H9 (cell line): ENCODE measurements at regions not wholly inside any gene's neighbourhood (a gene's known extent, or its start where the extent isn't known, plus 50 kb on each side); places are given as distances from the start of the nearest gene placed in this dataset.

Experiments
- DNase-seq: peaks from one replicate; pipeline ENCODE4 v3.0.0-alpha.2; 2017
- H2AFZ ChIP-seq: one replicate; pipeline ENCODE4 v1.6.1; 2013; ENCODE audit warnings: mild to moderate bottlenecking, low read length, control low read depth, moderate library complexity
- H2AK5ac ChIP-seq: 2 replicates; pipeline ENCODE4 v1.6.1; 2013; ENCODE audit warnings: low read length, control low read depth, mixed read lengths; ENCODE audit not compliant: insufficient read length
- H2BK120ac ChIP-seq: one replicate; pipeline ENCODE4 v1.6.1; 2013; ENCODE audit warnings: low read depth, mild to moderate bottlenecking, low read length, control low read depth, inconsistent platforms; ENCODE audit not compliant: poor library complexity, severe bottlenecking
- H2BK12ac ChIP-seq: 2 replicates; pipeline ENCODE4 v1.6.1; 2013; ENCODE audit warnings: low read length, control low read depth, mixed read lengths, low read depth; ENCODE audit not compliant: insufficient read length
- H2BK15ac ChIP-seq: 2 replicates; pipeline ENCODE4 v1.6.1; 2013; ENCODE audit warnings: low read depth, low read length, control low read depth
- H2BK20ac ChIP-seq: one replicate; pipeline ENCODE4 v1.6.1; 2013; ENCODE audit warnings: low read depth, mild to moderate bottlenecking, low read length, control low read depth, inconsistent platforms; ENCODE audit not compliant: poor library complexity, severe bottlenecking
- H2BK5ac ChIP-seq: 2 replicates; pipeline ENCODE4 v1.6.1; 2013; ENCODE audit warnings: low read length, control low read depth, mixed read lengths; ENCODE audit not compliant: insufficient read length
- H3K14ac ChIP-seq: 2 replicates; pipeline ENCODE4 v1.6.1; 2013; ENCODE audit warnings: low read length, control low read depth; ENCODE audit not compliant: insufficient read depth
- H3K18ac ChIP-seq: 2 replicates; pipeline ENCODE4 v1.6.1; 2013; ENCODE audit warnings: low read depth, mild to moderate bottlenecking, mixed read lengths, low read length, control low read depth; ENCODE audit not compliant: insufficient read length
- H3K23ac ChIP-seq: 2 replicates; pipeline ENCODE4 v1.6.1; 2013; ENCODE audit warnings: low read length, control low read depth, mixed read lengths, low read depth; ENCODE audit not compliant: insufficient read length
- H3K23me2 ChIP-seq: 2 replicates; pipeline ENCODE4 v1.6.1; 2013; ENCODE audit warnings: low read depth, mild to moderate bottlenecking, mixed read lengths, low read length, control low read depth; ENCODE audit not compliant: insufficient read length, poor library complexity, severe bottlenecking
- H3K27ac ChIP-seq: 2 replicates; pipeline ENCODE4 v1.5.1; 2013; ENCODE audit warnings: low read length, control low read depth, mixed read lengths, low read depth; ENCODE audit not compliant: insufficient read length
- H3K27me3 ChIP-seq: 2 replicates; pipeline ENCODE4 v1.6.1; 2013; ENCODE audit warnings: low read length, control low read depth, inconsistent platforms; ENCODE audit not compliant: insufficient read depth
- H3K4ac ChIP-seq: 2 replicates; pipeline ENCODE4 v1.6.1; 2013; ENCODE audit warnings: low read depth, mild to moderate bottlenecking, control low read depth, inconsistent platforms, low read length, moderate library complexity
- H3K4me1 ChIP-seq: 2 replicates; pipeline ENCODE4 v1.6.1; 2013; ENCODE audit warnings: low read length, control low read depth, inconsistent platforms; ENCODE audit not compliant: insufficient read depth
- H3K4me2 ChIP-seq: 2 replicates; pipeline ENCODE4 v1.6.1; 2013; ENCODE audit warnings: low read length, control low read depth, mixed read lengths; ENCODE audit not compliant: insufficient read length, insufficient read depth
- H3K56ac ChIP-seq: 2 replicates; pipeline ENCODE4 v1.6.1; 2013; ENCODE audit warnings: low read depth, mild to moderate bottlenecking, mixed read lengths, low read length, control low read depth; ENCODE audit not compliant: insufficient read length
- H3K79me1 ChIP-seq: 2 replicates; pipeline ENCODE4 v1.6.1; 2013; ENCODE audit warnings: low read depth, mild to moderate bottlenecking, moderate library complexity, low read length, control low read depth, inconsistent platforms; ENCODE audit not compliant: insufficient read depth, poor library complexity, severe bottlenecking
- H3K79me2 ChIP-seq: 2 replicates; pipeline ENCODE4 v1.6.1; 2013; ENCODE audit warnings: low read length, control low read depth, inconsistent platforms; ENCODE audit not compliant: insufficient read depth
- H3K9ac ChIP-seq: 2 replicates; pipeline ENCODE4 v1.6.1; 2013; ENCODE audit warnings: low read length, control low read depth, mixed read lengths; ENCODE audit not compliant: insufficient read length; ENCODE audit errors: extremely low read depth
- H3K9me3 ChIP-seq: one replicate; pipeline ENCODE4 v1.6.1; 2013; ENCODE audit warnings: low read depth, low read length, inconsistent platforms; ENCODE audit not compliant: control insufficient read depth
- H3T11ph ChIP-seq: one replicate; pipeline ENCODE4 v1.6.1; 2013; ENCODE audit warnings: mild to moderate bottlenecking, low read length, control low read depth, inconsistent platforms
- H4K20me1 ChIP-seq: one replicate; pipeline ENCODE4 v1.6.1; 2013; ENCODE audit not compliant: control insufficient read depth, insufficient read length, insufficient read depth
- H4K5ac ChIP-seq: 2 replicates; pipeline ENCODE4 v1.6.1; 2013; ENCODE audit warnings: low read depth, mild to moderate bottlenecking, mixed read lengths, low read length, control low read depth; ENCODE audit not compliant: insufficient read length
- H4K8ac ChIP-seq: replicated peaks from 2 replicates; pipeline ENCODE4 v1.6.1; 2013; ENCODE audit warnings: low read length, control low read depth, mixed read lengths, low read depth; ENCODE audit not compliant: insufficient read length
- H4K91ac ChIP-seq: 2 replicates; pipeline ENCODE4 v1.6.1; 2013; ENCODE audit warnings: low read depth, mild to moderate bottlenecking, moderate library complexity, mixed read lengths, low read length, control low read depth; ENCODE audit not compliant: insufficient read length
- H3K27ac Mint-ChIP-seq, 3 experiments: 2 replicates in 2 of 3; 3 replicates in 1 of 3; pipeline ENCODE4 v1.8.0; 2020 to 2021; ENCODE audit warnings: mixed read lengths in 3 of 3, mild to moderate bottlenecking in 1 of 3, moderate library complexity in 1 of 3
- H3K27me3 Mint-ChIP-seq: 2 replicates; pipeline ENCODE4 v1.8.0; 2021; ENCODE audit warnings: low read depth, mild to moderate bottlenecking, moderate library complexity, mixed read lengths
- H3K36me3 Mint-ChIP-seq, 3 experiments: 2 replicates in 2 of 3; 3 replicates in 1 of 3; pipeline ENCODE4 v1.8.0; 2020 to 2021; ENCODE audit warnings: low read depth in 3 of 3, mixed read lengths in 3 of 3; ENCODE audit not compliant: insufficient read depth in 1 of 3
- H3K4me1 Mint-ChIP-seq, 2 experiments: 2 replicates each; pipeline ENCODE4 v1.8.0; 2020; ENCODE audit warnings: mixed read lengths in 2 of 2
- H3K4me3 Mint-ChIP-seq, 2 experiments: 2 replicates in 1 of 2; 3 replicates in 1 of 2; pipeline ENCODE4 v1.8.0; 2020 to 2021; ENCODE audit warnings: mild to moderate bottlenecking in 2 of 2, mixed read lengths in 2 of 2, moderate library complexity in 1 of 2
- H3K9me3 Mint-ChIP-seq, 2 experiments: 2 replicates in 1 of 2; 3 replicates in 1 of 2; pipeline ENCODE4 v1.8.0; 2020; ENCODE audit warnings: mild to moderate bottlenecking in 2 of 2, mixed read lengths in 2 of 2, moderate library complexity in 1 of 2
- WGBS: extraction: QIAGEN DNeasy Blood & Tissue Kit; methylation state at CpG from one replicate; pipeline ENCODE4 v1.1.7; 2013; ENCODE audit warnings: missing lambda C conversion rate, low lambda C conversion rate, mixed read lengths; ENCODE audit not compliant: insufficient read length; ENCODE audit errors: extremely low coverage; 5-methylcytosine and 5-hydroxymethylcytosine counted together
- TF ChIP-seq, protein P1 (sequence below): fragments of 200-600 bp; sonication (generic); conservative IDR thresholded peaks from 3 replicates; pipeline ENCODE4 v1.8.0; 2021; ENCODE audit warnings: antibody characterized with exemption, mild to moderate bottlenecking

DNA sequence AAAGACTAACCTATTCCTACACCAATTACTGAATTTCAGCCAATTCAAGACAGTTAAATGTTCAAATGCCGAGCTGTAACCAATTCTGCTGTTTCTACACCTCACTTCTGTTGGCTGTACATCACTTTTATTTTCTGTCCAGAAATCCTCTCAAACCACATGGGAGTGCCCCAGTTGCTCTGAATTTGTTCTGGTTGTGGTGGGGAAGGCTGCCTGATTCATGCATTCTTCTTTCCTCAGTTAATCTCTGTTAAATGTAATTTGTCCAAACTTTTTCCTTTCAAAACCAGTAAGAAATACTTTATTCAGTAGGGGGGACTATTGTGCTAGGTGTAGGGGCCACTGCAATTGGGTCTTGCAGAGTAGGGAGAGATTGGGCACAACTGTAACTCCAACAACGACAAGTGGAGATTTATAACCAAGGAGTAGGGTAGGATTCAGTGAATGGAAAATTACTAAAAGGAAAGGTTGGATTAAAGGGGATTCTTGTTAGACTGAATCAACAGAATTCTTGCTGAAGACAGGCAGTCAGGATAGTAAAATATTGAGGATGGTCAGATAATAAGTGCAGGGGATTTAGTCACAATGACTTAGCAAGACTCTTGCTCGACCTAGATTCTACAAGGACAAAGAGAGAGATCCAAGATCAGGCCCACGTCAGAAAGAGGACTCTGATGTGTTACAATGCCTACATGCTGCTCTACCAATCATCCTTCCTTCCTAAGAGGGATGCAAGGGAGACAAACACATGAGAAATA, 593.5 kb upstream of the FAT3 start:
- WGBS, result no CpG with 5 or more reads among the region's 4 CpGs
- Histone ChIP-seq H3K14ac (no peak overlapping the region), H3K9ac (no peak overlapping the region), H3K23ac (no peak overlapping the region), H3K4me1 (no peaks in the 10 kb centered on the region), H3K27me3 (no peaks in the 10 kb centered on the region), H3K56ac (no peak overlapping the region), H3T11ph (no peak overlapping the region), H2AFZ (no peak overlapping the region), H2BK15ac (no peak overlapping the region), H2BK120ac (no peak overlapping the region), H3K79me2 (no peaks in the 10 kb centered on the region), H2BK20ac (no peak overlapping the region), H3K4me2 (no peak overlapping the region), H4K8ac (no peak overlapping the region), H4K20me1 (no peaks in the 10 kb centered on the region), H3K18ac (no peak overlapping the region), H3K79me1 (no peaks in the 10 kb centered on the region), H4K91ac (no peak overlapping the region), H3K9me3 (no peaks in the 10 kb centered on the region), H3K23me2 (no peaks in the 10 kb centered on the region), H2BK5ac (no peak overlapping the region), H2AK5ac (no peak overlapping the region), H4K5ac (no peak overlapping the region), H3K4ac (no peak overlapping the region), H3K27ac (no peak overlapping the region), H2BK12ac (no peak overlapping the region)
- no peaks in the 10 kb centered on the region for H3K27me3 Mint-ChIP-seq
- no peaks in the 10 kb centered on the region for H3K9me3 Mint-ChIP-seq
- no peak overlapping the region for H3K27ac Mint-ChIP-seq
- no peak overlapping the region for H3K4me3 Mint-ChIP-seq
- TF ChIP-seq, protein P1, sequence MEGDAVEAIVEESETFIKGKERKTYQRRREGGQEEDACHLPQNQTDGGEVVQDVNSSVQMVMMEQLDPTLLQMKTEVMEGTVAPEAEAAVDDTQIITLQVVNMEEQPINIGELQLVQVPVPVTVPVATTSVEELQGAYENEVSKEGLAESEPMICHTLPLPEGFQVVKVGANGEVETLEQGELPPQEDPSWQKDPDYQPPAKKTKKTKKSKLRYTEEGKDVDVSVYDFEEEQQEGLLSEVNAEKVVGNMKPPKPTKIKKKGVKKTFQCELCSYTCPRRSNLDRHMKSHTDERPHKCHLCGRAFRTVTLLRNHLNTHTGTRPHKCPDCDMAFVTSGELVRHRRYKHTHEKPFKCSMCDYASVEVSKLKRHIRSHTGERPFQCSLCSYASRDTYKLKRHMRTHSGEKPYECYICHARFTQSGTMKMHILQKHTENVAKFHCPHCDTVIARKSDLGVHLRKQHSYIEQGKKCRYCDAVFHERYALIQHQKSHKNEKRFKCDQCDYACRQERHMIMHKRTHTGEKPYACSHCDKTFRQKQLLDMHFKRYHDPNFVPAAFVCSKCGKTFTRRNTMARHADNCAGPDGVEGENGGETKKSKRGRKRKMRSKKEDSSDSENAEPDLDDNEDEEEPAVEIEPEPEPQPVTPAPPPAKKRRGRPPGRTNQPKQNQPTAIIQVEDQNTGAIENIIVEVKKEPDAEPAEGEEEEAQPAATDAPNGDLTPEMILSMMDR, result no peak
- H3K36me3 Mint-ChIP-seq, result no peaks in the 10 kb centered on the region
- H3K4me1 Mint-ChIP-seq, result no peaks in the 10 kb centered on the region
- no peak for DNase-seq
